SK-N-SH treated with all-trans-retinoic acid at 6 μM for 48 hours (cell line): ENCODE measurements at regions not wholly inside any gene's neighbourhood (a gene's known extent, or its start where the extent isn't known, plus 50 kb on each side); places are given as distances from the start of the nearest gene placed in this dataset.
"Not testable (repeated sequence)": the region's sequence is repeated elsewhere in the genome, so short reads cannot be mapped to it uniquely, and the experiment has no call there.

Experiments used
- ATAC-seq: fragments of 200-7000 bp; cut with Tn5 transposase; 3 replicates; pipeline ENCODE4 v1.9.1; 2020; ENCODE audit warnings: mild to moderate bottlenecking, moderate library complexity
- BACH2 ChIP-seq: fragments of 250-450 bp; sonication (Bioruptor Pico); IDR thresholded peaks from 2 replicates; pipeline ENCODE4 v1.9.0; 2021; ENCODE audit warnings: mild to moderate bottlenecking, borderline replicate concordance
- CSDC2 ChIP-seq: fragments of 250-450 bp; sonication (Bioruptor Pico); IDR thresholded peaks from 2 replicates; pipeline ENCODE4 v1.5.0; 2020; ENCODE audit warnings: mild to moderate bottlenecking, moderate library complexity
- ESRRG ChIP-seq: fragments of 250-450 bp; sonication (Bioruptor Pico); IDR thresholded peaks from 2 replicates; pipeline ENCODE4 v1.6.1; 2021; ENCODE audit warnings: mild to moderate bottlenecking
- GLIS3 ChIP-seq: fragments of 250-450 bp; sonication (Bioruptor Pico); IDR thresholded peaks from 2 replicates; pipeline ENCODE4 v1.5.0; 2020; ENCODE audit warnings: mild to moderate bottlenecking, moderate library complexity
- ISL1 ChIP-seq: fragments of 250-450 bp; sonication (Bioruptor Pico); IDR thresholded peaks from 2 replicates; pipeline ENCODE4 v2.1.2; 2022; ENCODE audit warnings: mild to moderate bottlenecking, moderate library complexity
- OSR1 ChIP-seq: fragments of 250-450 bp; sonication (Bioruptor Pico); IDR thresholded peaks from 2 replicates; pipeline ENCODE4 v1.8.0; 2022; ENCODE audit warnings: moderate library complexity, mild to moderate bottlenecking, inconsistent platforms
- PPARA ChIP-seq: fragments of 250-450 bp; sonication (Bioruptor Pico); IDR thresholded peaks from 2 replicates; pipeline ENCODE4 v1.5.0; 2020; ENCODE audit warnings: mild to moderate bottlenecking, borderline replicate concordance
- RARB ChIP-seq: fragments of 250-450 bp; sonication (Bioruptor Pico); IDR thresholded peaks from 2 replicates; pipeline ENCODE4 v1.8.0; 2021; ENCODE audit warnings: mild to moderate bottlenecking, moderate library complexity
- SNAI2 ChIP-seq: fragments of 250-450 bp; sonication (Bioruptor Pico); IDR thresholded peaks from 2 replicates; pipeline ENCODE4 v1.5.0; 2020; ENCODE audit warnings: mild to moderate bottlenecking, moderate library complexity
- TCF4 ChIP-seq: fragments of 250-450 bp; sonication (Bioruptor Pico); IDR thresholded peaks from 2 replicates; pipeline ENCODE4 v1.8.0; 2021; ENCODE audit warnings: mild to moderate bottlenecking, moderate library complexity, borderline replicate concordance
- TOX ChIP-seq: fragments of 250-450 bp; sonication (Bioruptor Pico); IDR thresholded peaks from 2 replicates; pipeline ENCODE4 v1.8.0; 2021; ENCODE audit warnings: mild to moderate bottlenecking, moderate library complexity, borderline replicate concordance
- ZC3H10 ChIP-seq: fragments of 250-450 bp; sonication (Bioruptor Pico); IDR thresholded peaks from 2 replicates; pipeline ENCODE4 v1.5.1; 2021; ENCODE audit warnings: mild to moderate bottlenecking, moderate library complexity
- ZFP3 ChIP-seq: fragments of 250-450 bp; sonication (Bioruptor Pico); IDR thresholded peaks from 2 replicates; pipeline ENCODE4 v1.5.0; 2020; ENCODE audit warnings: mild to moderate bottlenecking, moderate library complexity
- ZFP30 ChIP-seq: fragments of 450-650 bp; formaldehyde crosslinking; IDR thresholded peaks from 2 replicates; pipeline ENCODE4 v1.5.0; 2022; ENCODE audit warnings: mild to moderate bottlenecking, moderate library complexity
- ZNF565 ChIP-seq: fragments of 450-650 bp; formaldehyde crosslinking; conservative IDR thresholded peaks from 2 replicates; pipeline ENCODE4 v1.5.0; 2020; ENCODE audit warnings: low read depth, mild to moderate bottlenecking, moderate library complexity
- ZNF70 ChIP-seq: fragments of 450-650 bp; formaldehyde crosslinking; IDR thresholded peaks from 2 replicates; pipeline ENCODE4 v1.5.0; 2020; ENCODE audit warnings: mild to moderate bottlenecking, moderate library complexity
- ZNF8 ChIP-seq: fragments of 450-650 bp; formaldehyde crosslinking; IDR thresholded peaks from 2 replicates; pipeline ENCODE4 v1.5.0; 2020; ENCODE audit warnings: mild to moderate bottlenecking, moderate library complexity
- TF ChIP-seq, protein P1 (sequence below): fragments of 250-450 bp; sonication (Bioruptor Pico); IDR thresholded peaks from 2 replicates; pipeline ENCODE4 v1.8.0; 2020; ENCODE audit warnings: mild to moderate bottlenecking, moderate library complexity, borderline replicate concordance
- TF ChIP-seq, protein P2 (sequence below): fragments of 250-450 bp; sonication (Bioruptor Pico); IDR thresholded peaks from 2 replicates; pipeline ENCODE4 v1.5.1; 2021; ENCODE audit warnings: mild to moderate bottlenecking, moderate library complexity
- TF ChIP-seq, protein P3 (sequence below): fragments of 250-450 bp; sonication (Bioruptor Pico); IDR thresholded peaks from 2 replicates; pipeline ENCODE4 v1.5.1; 2020; ENCODE audit warnings: low read depth, mild to moderate bottlenecking, moderate library complexity
- TF ChIP-seq, protein P4 (sequence below): fragments of 250-450 bp; sonication (Bioruptor Pico); IDR thresholded peaks from 2 replicates; pipeline ENCODE4 v1.8.0; 2021; ENCODE audit warnings: low read depth, mild to moderate bottlenecking, moderate library complexity, borderline replicate concordance
- TF ChIP-seq, protein P5 (sequence below): fragments of 250-450 bp; sonication (Bioruptor Pico); IDR thresholded peaks from 2 replicates; pipeline ENCODE4 v1.5.0; 2020; ENCODE audit warnings: mild to moderate bottlenecking, moderate library complexity

DNA sequence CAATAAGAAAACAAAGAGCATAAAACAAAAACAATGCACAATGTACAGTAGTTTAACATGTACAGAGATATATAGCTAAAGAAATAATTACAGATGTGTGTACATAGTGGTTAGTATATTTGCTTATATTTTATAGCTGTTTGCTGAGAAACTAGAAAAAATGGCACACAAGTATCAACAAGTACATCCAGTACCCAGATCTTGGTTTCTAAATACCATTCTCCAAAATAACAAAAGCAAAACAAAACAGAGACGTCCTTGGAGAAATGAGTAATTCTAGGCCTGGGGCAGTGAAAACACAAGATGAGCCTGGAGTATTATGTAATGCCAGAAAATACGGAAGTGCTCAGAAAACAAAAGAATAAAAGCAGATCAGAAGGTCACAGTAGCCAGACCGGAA is 189.6 kb downstream of the TMEM47 start:
- no peak for ATAC-seq
- TF ChIP-seq, protein P1, sequence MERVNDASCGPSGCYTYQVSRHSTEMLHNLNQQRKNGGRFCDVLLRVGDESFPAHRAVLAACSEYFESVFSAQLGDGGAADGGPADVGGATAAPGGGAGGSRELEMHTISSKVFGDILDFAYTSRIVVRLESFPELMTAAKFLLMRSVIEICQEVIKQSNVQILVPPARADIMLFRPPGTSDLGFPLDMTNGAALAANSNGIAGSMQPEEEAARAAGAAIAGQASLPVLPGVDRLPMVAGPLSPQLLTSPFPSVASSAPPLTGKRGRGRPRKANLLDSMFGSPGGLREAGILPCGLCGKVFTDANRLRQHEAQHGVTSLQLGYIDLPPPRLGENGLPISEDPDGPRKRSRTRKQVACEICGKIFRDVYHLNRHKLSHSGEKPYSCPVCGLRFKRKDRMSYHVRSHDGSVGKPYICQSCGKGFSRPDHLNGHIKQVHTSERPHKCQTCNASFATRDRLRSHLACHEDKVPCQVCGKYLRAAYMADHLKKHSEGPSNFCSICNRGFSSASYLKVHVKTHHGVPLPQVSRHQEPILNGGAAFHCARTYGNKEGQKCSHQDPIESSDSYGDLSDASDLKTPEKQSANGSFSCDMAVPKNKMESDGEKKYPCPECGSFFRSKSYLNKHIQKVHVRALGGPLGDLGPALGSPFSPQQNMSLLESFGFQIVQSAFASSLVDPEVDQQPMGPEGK (CRISPR knock-in tag), result no peak
- TF ChIP-seq ZFP30 (CRISPR knock-in tag) (no peak), ZNF565 (CRISPR knock-in tag) (no peak)
- TF ChIP-seq, all 23 proteins: peak for 0

DNA sequence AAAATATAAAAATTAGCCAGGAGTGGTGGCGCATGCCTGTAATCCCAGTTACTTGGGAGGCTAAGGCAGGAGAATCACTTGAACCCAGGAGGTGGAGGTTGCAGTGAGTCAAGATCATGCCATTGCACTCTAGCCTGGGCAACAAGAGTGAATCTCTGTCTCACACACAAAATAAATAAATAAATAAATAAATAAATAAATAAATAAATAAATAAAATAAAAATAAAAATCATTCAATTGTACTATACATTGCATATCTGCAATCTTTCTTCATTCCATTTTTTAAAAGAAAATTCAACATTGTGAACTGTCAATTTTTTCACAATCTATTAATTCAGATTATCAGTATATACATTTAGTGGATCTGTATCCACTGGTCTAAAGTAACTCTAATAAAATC is 193.9 kb downstream of the TMEM47 start:
- not testable (repeated sequence) for ATAC-seq

DNA sequence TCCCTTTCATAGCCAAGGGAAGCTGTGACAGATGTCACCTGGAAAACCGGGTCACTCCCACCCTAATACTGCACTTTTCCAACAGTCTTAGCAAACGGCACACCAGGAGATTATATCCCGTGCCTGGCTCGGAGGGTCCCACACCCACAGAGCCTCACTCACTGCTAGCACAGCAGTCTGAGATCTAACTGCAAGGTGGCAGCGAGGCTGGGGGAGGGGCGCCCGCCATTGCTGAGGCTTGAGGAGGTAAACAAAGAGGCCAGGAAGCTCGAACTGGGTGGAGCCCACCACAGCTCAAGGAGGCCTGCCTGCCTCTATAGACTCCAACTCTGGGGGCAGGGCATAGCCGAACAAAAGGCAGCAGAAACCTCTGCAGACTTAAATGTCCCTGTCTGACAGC is 199.2 kb downstream of the TMEM47 start:
- ATAC-seq, result not testable (repeated sequence)

DNA sequence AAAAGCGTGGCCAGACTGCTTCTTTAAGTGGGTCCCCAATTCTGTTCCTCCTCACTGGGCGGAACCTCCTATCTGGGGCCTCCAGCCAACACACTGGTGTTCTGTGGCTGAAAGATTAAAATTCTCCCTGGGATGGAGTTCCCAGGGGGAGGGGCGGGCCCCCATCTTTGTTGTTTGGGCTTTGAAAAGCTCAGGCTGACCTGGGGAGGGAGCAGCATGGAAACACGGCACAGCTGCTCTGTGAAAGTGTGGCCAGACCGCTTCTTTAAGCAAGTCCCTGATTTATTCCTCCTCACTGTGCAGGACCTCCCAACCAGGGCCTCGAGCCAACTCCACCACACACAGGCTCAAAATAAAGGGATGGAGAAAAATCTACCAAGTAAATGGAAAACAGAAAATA is 219.5 kb downstream of the TMEM47 start:
- TF ChIP-seq PPARA (CRISPR knock-in tag) (no peak), OSR1 (CRISPR knock-in tag) (no peak), ZFP3 (CRISPR knock-in tag) (no peak), RARB (CRISPR knock-in tag) (no peak), ZFP30 (CRISPR knock-in tag) (no peak), ZC3H10 (CRISPR knock-in tag) (no peak), TCF4 (CRISPR knock-in tag) (no peak), ZNF70 (CRISPR knock-in tag) (no peak), CSDC2 (no peak), GLIS3 (no peak), BACH2 (CRISPR knock-in tag) (no peak), ESRRG (no peak), ZNF565 (CRISPR knock-in tag) (no peak), ISL1 (CRISPR knock-in tag) (no peak), TOX (CRISPR knock-in tag) (no peak), SNAI2 (CRISPR knock-in tag) (no peak)
- TF ChIP-seq, protein P2, sequence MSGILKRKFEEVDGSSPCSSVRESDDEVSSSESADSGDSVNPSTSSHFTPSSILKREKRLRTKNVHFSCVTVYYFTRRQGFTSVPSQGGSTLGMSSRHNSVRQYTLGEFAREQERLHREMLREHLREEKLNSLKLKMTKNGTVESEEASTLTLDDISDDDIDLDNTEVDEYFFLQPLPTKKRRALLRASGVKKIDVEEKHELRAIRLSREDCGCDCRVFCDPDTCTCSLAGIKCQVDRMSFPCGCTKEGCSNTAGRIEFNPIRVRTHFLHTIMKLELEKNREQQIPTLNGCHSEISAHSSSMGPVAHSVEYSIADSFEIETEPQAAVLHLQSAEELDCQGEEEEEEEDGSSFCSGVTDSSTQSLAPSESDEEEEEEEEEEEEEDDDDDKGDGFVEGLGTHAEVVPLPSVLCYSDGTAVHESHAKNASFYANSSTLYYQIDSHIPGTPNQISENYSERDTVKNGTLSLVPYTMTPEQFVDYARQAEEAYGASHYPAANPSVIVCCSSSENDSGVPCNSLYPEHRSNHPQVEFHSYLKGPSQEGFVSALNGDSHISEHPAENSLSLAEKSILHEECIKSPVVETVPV, result no peak
- TF ChIP-seq, protein P3, sequence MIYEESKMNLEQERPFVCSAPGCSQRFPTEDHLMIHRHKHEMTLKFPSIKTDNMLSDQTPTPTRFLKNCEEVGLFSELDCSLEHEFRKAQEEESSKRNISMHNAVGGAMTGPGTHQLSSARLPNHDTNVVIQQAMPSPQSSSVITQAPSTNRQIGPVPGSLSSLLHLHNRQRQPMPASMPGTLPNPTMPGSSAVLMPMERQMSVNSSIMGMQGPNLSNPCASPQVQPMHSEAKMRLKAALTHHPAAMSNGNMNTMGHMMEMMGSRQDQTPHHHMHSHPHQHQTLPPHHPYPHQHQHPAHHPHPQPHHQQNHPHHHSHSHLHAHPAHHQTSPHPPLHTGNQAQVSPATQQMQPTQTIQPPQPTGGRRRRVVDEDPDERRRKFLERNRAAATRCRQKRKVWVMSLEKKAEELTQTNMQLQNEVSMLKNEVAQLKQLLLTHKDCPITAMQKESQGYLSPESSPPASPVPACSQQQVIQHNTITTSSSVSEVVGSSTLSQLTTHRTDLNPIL (CRISPR knock-in tag), result no peak
- TF ChIP-seq, protein P4, sequence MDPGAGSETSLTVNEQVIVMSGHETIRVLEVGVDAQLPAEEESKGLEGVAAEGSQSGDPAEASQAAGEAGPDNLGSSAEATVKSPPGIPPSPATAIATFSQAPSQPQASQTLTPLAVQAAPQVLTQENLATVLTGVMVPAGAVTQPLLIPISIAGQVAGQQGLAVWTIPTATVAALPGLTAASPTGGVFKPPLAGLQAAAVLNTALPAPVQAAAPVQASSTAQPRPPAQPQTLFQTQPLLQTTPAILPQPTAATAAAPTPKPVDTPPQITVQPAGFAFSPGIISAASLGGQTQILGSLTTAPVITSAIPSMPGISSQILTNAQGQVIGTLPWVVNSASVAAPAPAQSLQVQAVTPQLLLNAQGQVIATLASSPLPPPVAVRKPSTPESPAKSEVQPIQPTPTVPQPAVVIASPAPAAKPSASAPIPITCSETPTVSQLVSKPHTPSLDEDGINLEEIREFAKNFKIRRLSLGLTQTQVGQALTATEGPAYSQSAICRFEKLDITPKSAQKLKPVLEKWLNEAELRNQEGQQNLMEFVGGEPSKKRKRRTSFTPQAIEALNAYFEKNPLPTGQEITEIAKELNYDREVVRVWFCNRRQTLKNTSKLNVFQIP (CRISPR knock-in tag), result no peak
- no peak for ATAC-seq

DNA sequence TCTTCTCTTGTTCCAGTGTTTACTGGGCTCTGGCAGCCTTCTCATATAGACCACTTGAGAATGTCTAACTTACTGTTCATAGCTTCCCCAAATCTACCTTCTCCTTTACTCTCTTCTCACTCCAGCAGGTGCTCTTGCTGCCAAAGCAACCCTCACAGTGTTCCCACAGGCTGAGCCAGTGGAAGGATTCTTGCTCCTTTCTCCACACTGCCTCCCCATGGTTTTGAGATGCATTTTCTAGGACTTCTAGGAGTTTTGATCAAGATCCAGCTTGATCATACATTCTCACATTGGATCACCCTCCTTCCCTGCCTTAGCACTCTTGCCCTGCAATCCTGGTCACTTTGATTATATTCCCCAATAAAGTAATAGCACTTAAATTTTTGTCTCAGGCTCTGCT is 230.8 kb downstream of the TMEM47 start:
- ATAC-seq, result no peak
- TF ChIP-seq, protein P1 (CRISPR knock-in tag), result no peak
- TF ChIP-seq RARB (CRISPR knock-in tag), result no peak
- no peak for TF ChIP-seq CSDC2
- no peak for TF ChIP-seq ZNF8
- TF ChIP-seq ZNF565 (CRISPR knock-in tag), result no peak
- TF ChIP-seq, protein P5, sequence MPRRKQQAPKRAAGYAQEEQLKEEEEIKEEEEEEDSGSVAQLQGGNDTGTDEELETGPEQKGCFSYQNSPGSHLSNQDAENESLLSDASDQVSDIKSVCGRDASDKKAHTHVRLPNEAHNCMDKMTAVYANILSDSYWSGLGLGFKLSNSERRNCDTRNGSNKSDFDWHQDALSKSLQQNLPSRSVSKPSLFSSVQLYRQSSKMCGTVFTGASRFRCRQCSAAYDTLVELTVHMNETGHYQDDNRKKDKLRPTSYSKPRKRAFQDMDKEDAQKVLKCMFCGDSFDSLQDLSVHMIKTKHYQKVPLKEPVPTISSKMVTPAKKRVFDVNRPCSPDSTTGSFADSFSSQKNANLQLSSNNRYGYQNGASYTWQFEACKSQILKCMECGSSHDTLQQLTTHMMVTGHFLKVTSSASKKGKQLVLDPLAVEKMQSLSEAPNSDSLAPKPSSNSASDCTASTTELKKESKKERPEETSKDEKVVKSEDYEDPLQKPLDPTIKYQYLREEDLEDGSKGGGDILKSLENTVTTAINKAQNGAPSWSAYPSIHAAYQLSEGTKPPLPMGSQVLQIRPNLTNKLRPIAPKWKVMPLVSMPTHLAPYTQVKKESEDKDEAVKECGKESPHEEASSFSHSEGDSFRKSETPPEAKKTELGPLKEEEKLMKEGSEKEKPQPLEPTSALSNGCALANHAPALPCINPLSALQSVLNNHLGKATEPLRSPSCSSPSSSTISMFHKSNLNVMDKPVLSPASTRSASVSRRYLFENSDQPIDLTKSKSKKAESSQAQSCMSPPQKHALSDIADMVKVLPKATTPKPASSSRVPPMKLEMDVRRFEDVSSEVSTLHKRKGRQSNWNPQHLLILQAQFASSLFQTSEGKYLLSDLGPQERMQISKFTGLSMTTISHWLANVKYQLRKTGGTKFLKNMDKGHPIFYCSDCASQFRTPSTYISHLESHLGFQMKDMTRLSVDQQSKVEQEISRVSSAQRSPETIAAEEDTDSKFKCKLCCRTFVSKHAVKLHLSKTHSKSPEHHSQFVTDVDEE (CRISPR knock-in tag), result no peak
- TF ChIP-seq TCF4 (CRISPR knock-in tag), result no peak
- TF ChIP-seq OSR1 (CRISPR knock-in tag), result no peak
- TF ChIP-seq ESRRG, result no peak
- TF ChIP-seq ZFP30 (CRISPR knock-in tag), result no peak
- no peak for TF ChIP-seq PPARA (CRISPR knock-in tag)
- no peak for TF ChIP-seq SNAI2 (CRISPR knock-in tag)
- TF ChIP-seq ZFP3 (CRISPR knock-in tag), result no peak
- TF ChIP-seq, protein P4 (CRISPR knock-in tag), result no peak
- no peak for TF ChIP-seq TOX (CRISPR knock-in tag)
- TF ChIP-seq BACH2 (CRISPR knock-in tag), result no peak
